Liver (tissue), 8 donors: ENCODE measurements at regions not wholly inside any gene's neighbourhood (a gene's known extent, or its start where the extent isn't known, plus 50 kb on each side); places are given as distances from the start of the nearest gene placed in this dataset.

ENCODE experiments used
- DNase-seq: peaks from one replicate; pipeline ENCODE4 v3.0.0-alpha.2; 2017; ENCODE audit warnings: low spot score
- H3K27ac ChIP-seq, 2 donors: one replicate each; pipeline ENCODE4 v1.7.0; 2013; ENCODE audit warnings: inconsistent platforms in 2 of 2, low read length in 2 of 2, control low read depth in 1 of 2, low read depth in 1 of 2, mild to moderate bottlenecking in 1 of 2
- H3K27me3 ChIP-seq, 4 donors: one replicate each; pipeline versions ENCODE4 v1.6.1 to v1.7.0; 2013; ENCODE audit warnings: low read length in 3 of 4, inconsistent platforms in 1 of 4, mild to moderate bottlenecking in 1 of 4, moderate library complexity in 1 of 4; ENCODE audit not compliant: control insufficient read depth in 4 of 4, insufficient read depth in 4 of 4
- H3K36me3 ChIP-seq, 4 donors: one replicate each; pipeline versions ENCODE4 v1.6.1 to v1.7.0; 2013; ENCODE audit warnings: low read length in 3 of 4, mild to moderate bottlenecking in 3 of 4, low read depth in 1 of 4, moderate library complexity in 1 of 4; ENCODE audit not compliant: control insufficient read depth in 4 of 4, insufficient read depth in 3 of 4
- H3K4me1 ChIP-seq, 4 donors: one replicate each; pipeline versions ENCODE4 v1.6.1 to v1.7.0; 2013; ENCODE audit warnings: low read length in 3 of 4, mild to moderate bottlenecking in 3 of 4, moderate library complexity in 1 of 4; ENCODE audit not compliant: control insufficient read depth in 4 of 4, insufficient read depth in 4 of 4
- H3K4me3 ChIP-seq, 3 donors: one replicate each; pipeline versions ENCODE4 v1.6.1 to v1.7.0; 2013; ENCODE audit warnings: low read length in 3 of 3, control low read depth in 1 of 3, low read depth in 1 of 3, mild to moderate bottlenecking in 1 of 3
- H3K9ac ChIP-seq, 2 donors: one replicate each; pipeline ENCODE4 v1.7.0; 2013; ENCODE audit warnings: low read length in 2 of 2, mild to moderate bottlenecking in 2 of 2, moderate library complexity in 2 of 2, control low read depth in 1 of 2, low read depth in 1 of 2
- H3K9me3 ChIP-seq, 4 donors: one replicate each; pipeline versions ENCODE4 v1.6.1 to v1.7.0; 2013; ENCODE audit warnings: low read length in 3 of 4; ENCODE audit not compliant: control insufficient read depth in 4 of 4
- ATF3 ChIP-seq: IDR thresholded peaks from 2 replicates; pipeline ENCODE4 v1.6.1; 2016; ENCODE audit warnings: antibody characterized with exemption
- CTCF ChIP-seq: fragments of 150-350 bp; IDR thresholded peaks from 2 replicates; pipeline ENCODE4 v1.5.1; 2017; ENCODE audit warnings: improper control_type of control experiment, low read depth, low read length; ENCODE audit not compliant: missing input control
- EGR1 ChIP-seq, 2 donors: IDR thresholded peaks; 2 replicates each; pipeline ENCODE4 v1.6.1; 2016 to 2018; ENCODE audit warnings: antibody characterized with exemption in 2 of 2, low read depth in 2 of 2
- FOXA1 ChIP-seq: IDR thresholded peaks from 2 replicates; pipeline ENCODE4 v1.6.1; 2016; ENCODE audit warnings: antibody characterized with exemption
- FOXA2 ChIP-seq: IDR thresholded peaks from 2 replicates; pipeline ENCODE4 v1.6.1; 2016; ENCODE audit warnings: antibody characterized with exemption
- GABPA ChIP-seq, 2 donors: IDR thresholded peaks in 1 of 2; conservative IDR thresholded peaks in 1 of 2; 2 replicates each; pipeline ENCODE4 v1.6.1; 2016; ENCODE audit warnings: antibody characterized with exemption in 2 of 2, mild to moderate bottlenecking in 1 of 2, moderate library complexity in 1 of 2
- HNF4A ChIP-seq, 2 donors: conservative IDR thresholded peaks; 2 replicates each; pipeline ENCODE4 v1.6.1; 2016; ENCODE audit warnings: antibody characterized with exemption in 2 of 2, mild to moderate bottlenecking in 2 of 2
- HNF4G ChIP-seq: IDR thresholded peaks from 2 replicates; pipeline ENCODE4 v1.6.1; 2016; ENCODE audit warnings: antibody characterized with exemption
- JUND ChIP-seq, 2 donors: IDR thresholded peaks; 2 replicates each; pipeline ENCODE4 v1.6.1; 2016; ENCODE audit warnings: antibody characterized with exemption in 2 of 2
- MAX ChIP-seq: IDR thresholded peaks from 2 replicates; pipeline ENCODE4 v1.6.1; 2016; ENCODE audit warnings: antibody characterized with exemption
- NR2F2 ChIP-seq: IDR thresholded peaks from 2 replicates; pipeline ENCODE4 v1.6.1; 2016; ENCODE audit warnings: antibody characterized with exemption
- RAD21 ChIP-seq, 2 donors: IDR thresholded peaks; 2 replicates each; pipeline ENCODE4 v1.6.1; 2016; ENCODE audit warnings: antibody characterized with exemption in 2 of 2, mild to moderate bottlenecking in 2 of 2
- RXRA ChIP-seq, 2 donors: IDR thresholded peaks; 2 replicates each; pipeline ENCODE4 v1.6.1; 2017 to 2018; ENCODE audit warnings: antibody characterized with exemption in 2 of 2, mild to moderate bottlenecking in 1 of 2
- SP1 ChIP-seq: IDR thresholded peaks from 2 replicates; pipeline ENCODE4 v1.6.1; 2018; ENCODE audit warnings: antibody characterized with exemption, mild to moderate bottlenecking
- TAF1 ChIP-seq: conservative IDR thresholded peaks from 2 replicates; pipeline ENCODE4 v1.6.1; 2016; ENCODE audit warnings: antibody characterized with exemption, mild to moderate bottlenecking
- YY1 ChIP-seq: IDR thresholded peaks from 2 replicates; pipeline ENCODE4 v1.6.1; 2016; ENCODE audit warnings: antibody characterized with exemption, mild to moderate bottlenecking
- ZBTB33 ChIP-seq: IDR thresholded peaks from 2 replicates; pipeline ENCODE4 v1.6.1; 2016; ENCODE audit warnings: antibody characterized with exemption
- WGBS: extraction: QIAGEN DNeasy Blood & Tissue Kit; methylation state at CpG from one replicate; pipeline ENCODE4 v1.1.7; 2013; 5-methylcytosine and 5-hydroxymethylcytosine counted together
- donor health status: healthy.
- donor health status: healthy.
- donor health status: healthy.
- donor health status: healthy.
- donor health status: healthy.

- DNase-seq, result no peak
- Histone ChIP-seq H3K4me3 (no peak overlapping the region), H3K36me3 (no peaks in the 10 kb centered on the region), H3K9ac (no peak overlapping the region), H3K9me3 (no peaks in the 10 kb centered on the region), H3K27ac (no peak overlapping the region), H3K27me3 (peaks cover 0 to 2% (median 0%) of the 10 kb centered on the region in 4 donors), H3K4me1 (no peaks in the 10 kb centered on the region)
- WGBS, result 29% methylated on average over 1 of the region's 1 CpG
- TF ChIP-seq EGR1 (IDR thresholded peaks at IDR 0.05; ENCODE audit: low read depth in 2 of 2), result no peak
- no peak for TF ChIP-seq FOXA1
- no peak for TF ChIP-seq FOXA2
- TF ChIP-seq RXRA (IDR thresholded peaks at IDR 0.05), result no peak
- no peak for TF ChIP-seq TAF1
- TF ChIP-seq RAD21 (IDR thresholded peaks at IDR 0.05), result no peak
- no peak for TF ChIP-seq YY1
- TF ChIP-seq ZBTB33, result no peak
- no peak for TF ChIP-seq JUND (IDR thresholded peaks at IDR 0.05)
- no peak for TF ChIP-seq MAX
- no peak for TF ChIP-seq SP1
- no peak for TF ChIP-seq ATF3
- TF ChIP-seq HNF4G, result no peak
- TF ChIP-seq GABPA (IDR thresholded peaks at IDR 0.05 in 1 of 2, conservative IDR thresholded peaks at IDR 0.05 in 1 of 2), result no peak
- TF ChIP-seq HNF4A (conservative IDR thresholded peaks at IDR 0.05), result no peak
These were observed 698.7 kb downstream of the NTRK3 start for GRCh38 chr15:87557881-87558280.

- no peaks in the 10 kb centered on the region for H3K4me1 ChIP-seq
- H3K36me3 ChIP-seq, result no peaks in the 10 kb centered on the region
- DNase-seq, result no peak
- H3K4me3 ChIP-seq, result no peak overlapping the region
- H3K27ac ChIP-seq, result no peak overlapping the region
- TF ChIP-seq HNF4A (conservative IDR thresholded peaks at IDR 0.05), result no peak
- TF ChIP-seq RAD21 (IDR thresholded peaks at IDR 0.05), result no peak
- no peak for TF ChIP-seq MAX
- peaks cover 0 to 2% (median 0%) of the 10 kb centered on the region in 4 donors for H3K27me3 ChIP-seq
- H3K9me3 ChIP-seq, result no peaks in the 10 kb centered on the region
- H3K9ac ChIP-seq, result no peak overlapping the region
These were observed 699.7 kb downstream of the NTRK3 start for GRCh38 chr15:87556886-87557285.

GRCh38 chr15:87549860-87550259 lies 706.7 kb downstream of the NTRK3 start:
- H3K27ac ChIP-seq, result no peak overlapping the region
- H3K27me3 ChIP-seq, result no peaks in the 10 kb centered on the region
- H3K9me3 ChIP-seq, result no peaks in the 10 kb centered on the region
- DNase-seq, result no peak
- H3K36me3 ChIP-seq, result no peaks in the 10 kb centered on the region
- no peaks in the 10 kb centered on the region for H3K4me1 ChIP-seq
- H3K9ac ChIP-seq, result no peak overlapping the region
- no peak overlapping the region for H3K4me3 ChIP-seq
- WGBS, result 78% methylated on average over 6 of the region's 6 CpGs
- TF ChIP-seq TAF1 (no peak), ATF3 (no peak), GABPA (IDR thresholded peaks at IDR 0.05 in 1 of 2, conservative IDR thresholded peaks at IDR 0.05 in 1 of 2) (no peak), EGR1 (IDR thresholded peaks at IDR 0.05; ENCODE audit: low read depth in 2 of 2) (no peak), HNF4G (no peak), ZBTB33 (no peak), NR2F2 (no peak), MAX (no peak), CTCF (no peak), HNF4A (conservative IDR thresholded peaks at IDR 0.05) (no peak), RAD21 (IDR thresholded peaks at IDR 0.05) (no peak), SP1 (no peak), JUND (IDR thresholded peaks at IDR 0.05) (no peak), YY1 (no peak), FOXA1 (no peak)
